Mucosa of rectum (tissue), 2 donors: ENCODE measurements at regions not wholly inside any gene's neighbourhood (a gene's known extent, or its start where the extent isn't known, plus 50 kb on each side); places are given as distances from the start of the nearest gene placed in this dataset.

Experiments used
- H3K27ac ChIP-seq, 2 donors: one replicate each; pipeline ENCODE4 v1.7.0; 2013; ENCODE audit warnings: inconsistent platforms in 2 of 2, low read depth in 2 of 2, low read length in 2 of 2
- H3K27me3 ChIP-seq, 2 donors: one replicate each; pipeline ENCODE4 v1.7.0; 2013; ENCODE audit warnings: low read length in 2 of 2; ENCODE audit not compliant: control insufficient read depth in 2 of 2, insufficient read depth in 2 of 2
- H3K36me3 ChIP-seq, 2 donors: one replicate each; pipeline ENCODE4 v1.7.0; 2013; ENCODE audit warnings: low read length in 2 of 2; ENCODE audit not compliant: control insufficient read depth in 2 of 2, insufficient read depth in 2 of 2
- H3K4me1 ChIP-seq, 2 donors: one replicate each; pipeline ENCODE4 v1.7.0; 2013; ENCODE audit warnings: low read length in 2 of 2, mild to moderate bottlenecking in 1 of 2; ENCODE audit not compliant: control insufficient read depth in 2 of 2, insufficient read depth in 2 of 2
- H3K4me3 ChIP-seq, 2 donors: one replicate each; pipeline ENCODE4 v1.7.0; 2013; ENCODE audit warnings: low read length in 2 of 2
- H3K9ac ChIP-seq, 2 donors: one replicate each; pipeline ENCODE4 v1.7.0; 2013; ENCODE audit warnings: low read length in 2 of 2, low read depth in 1 of 2, mild to moderate bottlenecking in 1 of 2
- H3K9me3 ChIP-seq, 2 donors: one replicate each; pipeline ENCODE4 v1.7.0; 2013; ENCODE audit warnings: low read length in 2 of 2; ENCODE audit not compliant: control insufficient read depth in 2 of 2
- donor health status: healthy.
- donor health status: Normal muscosa, but diverticular disease.

GRCh38 chr1:218670875-218671274 lies 325.7 kb downstream of the TGFB2 start:
- H3K9ac ChIP-seq = no peak overlapping the region
- no peak overlapping the region for H3K27ac ChIP-seq
- no peaks in the 10 kb centered on the region for H3K27me3 ChIP-seq
- peaks cover 0 to 3% of the 10 kb centered on the region in 2 donors for H3K9me3 ChIP-seq
- H3K4me3 ChIP-seq = no peak overlapping the region
- no peaks in the 10 kb centered on the region for H3K4me1 ChIP-seq
- H3K36me3 ChIP-seq = no peaks in the 10 kb centered on the region

GRCh38 chr1:218671573-218671972 lies 326.4 kb downstream of the TGFB2 start:
- no peaks in the 10 kb centered on the region for H3K4me1 ChIP-seq
- H3K27me3 ChIP-seq = no peaks in the 10 kb centered on the region
- H3K36me3 ChIP-seq = no peaks in the 10 kb centered on the region
- H3K9ac ChIP-seq = no peak overlapping the region
- H3K4me3 ChIP-seq = no peak overlapping the region
- H3K9me3 ChIP-seq = no peaks in the 10 kb centered on the region
- no peak overlapping the region for H3K27ac ChIP-seq

- H3K4me3 ChIP-seq = no peak overlapping the region
- no peaks in the 10 kb centered on the region for H3K4me1 ChIP-seq
- peaks cover 0 to 2% of the 10 kb centered on the region in 2 donors for H3K9me3 ChIP-seq
- no peaks in the 10 kb centered on the region for H3K27me3 ChIP-seq
- no peak overlapping the region for H3K27ac ChIP-seq
- H3K36me3 ChIP-seq = no peaks in the 10 kb centered on the region
- H3K9ac ChIP-seq = no peak overlapping the region
Observed at GRCh38 chr1:218673170-218673569, 328.0 kb downstream of the TGFB2 start.

- Histone ChIP-seq H3K9ac (no peak overlapping the region), H3K27me3 (no peaks in the 10 kb centered on the region), H3K4me3 (no peak overlapping the region), H3K36me3 (no peaks in the 10 kb centered on the region), H3K4me1 (no peaks in the 10 kb centered on the region), H3K27ac (no peak overlapping the region), H3K9me3 (peaks cover 0 to 2% of the 10 kb centered on the region in 2 donors)
Observed at GRCh38 chr1:218674280-218674773, 329.2 kb downstream of the TGFB2 start.

- H3K9me3 ChIP-seq = peaks cover 2% of the 10 kb centered on the region in 2 donors
- H3K27me3 ChIP-seq = no peaks in the 10 kb centered on the region
- no peak overlapping the region for H3K4me3 ChIP-seq
- H3K4me1 ChIP-seq = no peaks in the 10 kb centered on the region
- H3K36me3 ChIP-seq = no peaks in the 10 kb centered on the region
- H3K9ac ChIP-seq = no peak overlapping the region
- no peak overlapping the region for H3K27ac ChIP-seq
Observed at GRCh38 chr1:218677026-218677425, 331.9 kb downstream of the TGFB2 start.

- H3K27ac ChIP-seq = no peak overlapping the region
- H3K27me3 ChIP-seq = no peaks in the 10 kb centered on the region
- H3K4me3 ChIP-seq = no peak overlapping the region
- H3K4me1 ChIP-seq = no peaks in the 10 kb centered on the region
- H3K9ac ChIP-seq = no peak overlapping the region
- H3K36me3 ChIP-seq = no peaks in the 10 kb centered on the region
- H3K9me3 ChIP-seq = peaks cover 2% of the 10 kb centered on the region in 2 donors
Observed at GRCh38 chr1:218679391-218679790, 334.3 kb downstream of the TGFB2 start.

- H3K4me3 ChIP-seq = no peak overlapping the region
- no peak overlapping the region for H3K9ac ChIP-seq
- H3K4me1 ChIP-seq = no peaks in the 10 kb centered on the region
- H3K27me3 ChIP-seq = no peaks in the 10 kb centered on the region
- peaks cover 2% of the 10 kb centered on the region in 2 donors for H3K9me3 ChIP-seq
- no peak overlapping the region for H3K27ac ChIP-seq
- no peaks in the 10 kb centered on the region for H3K36me3 ChIP-seq
Observed at GRCh38 chr1:218679988-218680748, 335.0 kb downstream of the TGFB2 start.

- Histone ChIP-seq H3K9me3 (peaks cover 0 to 2% of the 10 kb centered on the region in 2 donors), H3K27me3 (no peaks in the 10 kb centered on the region), H3K4me3 (no peak overlapping the region), H3K36me3 (no peaks in the 10 kb centered on the region), H3K4me1 (no peaks in the 10 kb centered on the region), H3K9ac (no peak overlapping the region), H3K27ac (no peak overlapping the region)
Observed at GRCh38 chr1:218683242-218683641, 338.1 kb downstream of the TGFB2 start.

- Histone ChIP-seq H3K27ac (no peak overlapping the region), H3K4me3 (no peak overlapping the region), H3K36me3 (no peaks in the 10 kb centered on the region), H3K27me3 (no peaks in the 10 kb centered on the region), H3K9me3 (no peaks in the 10 kb centered on the region), H3K9ac (no peak overlapping the region), H3K4me1 (no peaks in the 10 kb centered on the region)
Observed at GRCh38 chr1:218686258-218686657, 341.1 kb downstream of the TGFB2 start.

GRCh38 chr1:218686761-218687160 lies 341.6 kb downstream of the TGFB2 start:
- Histone ChIP-seq H3K4me3 (no peak overlapping the region), H3K27ac (no peak overlapping the region), H3K4me1 (no peaks in the 10 kb centered on the region), H3K9ac (no peak overlapping the region), H3K27me3 (no peaks in the 10 kb centered on the region), H3K9me3 (no peaks in the 10 kb centered on the region), H3K36me3 (no peaks in the 10 kb centered on the region)
